ENCODE measurements at regions not wholly inside any gene's neighbourhood (a gene's known extent, or its start where the extent isn't known, plus 50 kb on each side); places are given as distances from the start of the nearest gene placed in this dataset.

DNA sequence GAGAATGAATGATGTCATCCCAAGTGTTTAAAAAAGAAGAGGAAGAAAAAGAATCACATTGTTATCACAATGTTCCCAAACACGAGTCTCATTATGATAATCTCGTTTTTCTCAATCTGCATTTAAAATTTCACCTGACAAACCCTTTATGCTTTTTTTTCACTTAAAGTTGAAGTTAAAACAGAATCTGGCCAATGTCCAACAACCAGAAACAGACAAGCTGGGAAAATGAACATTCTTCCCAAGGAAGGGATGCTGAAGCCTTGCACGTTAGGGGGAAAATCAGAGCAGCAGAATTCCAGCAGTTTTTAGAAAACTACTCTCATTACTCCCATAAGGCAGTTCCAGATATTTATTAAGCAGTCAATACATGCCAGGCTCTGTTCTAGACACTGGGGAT is 245.3 kb downstream of the TMEM182 start:
- TF ChIP-seq TAF1 (IDR thresholded peaks at IDR 0.05; ENCODE audit: low read depth), result no peak
- no peak for TF ChIP-seq RAD21 (IDR thresholded peaks at IDR 0.05; ENCODE audit: low read depth)
- TF ChIP-seq EP300 (IDR thresholded peaks at IDR 0.05; ENCODE audit: borderline replicate concordance), result no peak
- no peak for TF ChIP-seq CREB1 (IDR thresholded peaks at IDR 0.05; ENCODE audit: low read depth)
- TF ChIP-seq, protein P1, sequence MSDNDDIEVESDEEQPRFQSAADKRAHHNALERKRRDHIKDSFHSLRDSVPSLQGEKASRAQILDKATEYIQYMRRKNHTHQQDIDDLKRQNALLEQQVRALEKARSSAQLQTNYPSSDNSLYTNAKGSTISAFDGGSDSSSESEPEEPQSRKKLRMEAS (IDR thresholded peaks at IDR 0.05), result no peak
- TF ChIP-seq, protein P2, sequence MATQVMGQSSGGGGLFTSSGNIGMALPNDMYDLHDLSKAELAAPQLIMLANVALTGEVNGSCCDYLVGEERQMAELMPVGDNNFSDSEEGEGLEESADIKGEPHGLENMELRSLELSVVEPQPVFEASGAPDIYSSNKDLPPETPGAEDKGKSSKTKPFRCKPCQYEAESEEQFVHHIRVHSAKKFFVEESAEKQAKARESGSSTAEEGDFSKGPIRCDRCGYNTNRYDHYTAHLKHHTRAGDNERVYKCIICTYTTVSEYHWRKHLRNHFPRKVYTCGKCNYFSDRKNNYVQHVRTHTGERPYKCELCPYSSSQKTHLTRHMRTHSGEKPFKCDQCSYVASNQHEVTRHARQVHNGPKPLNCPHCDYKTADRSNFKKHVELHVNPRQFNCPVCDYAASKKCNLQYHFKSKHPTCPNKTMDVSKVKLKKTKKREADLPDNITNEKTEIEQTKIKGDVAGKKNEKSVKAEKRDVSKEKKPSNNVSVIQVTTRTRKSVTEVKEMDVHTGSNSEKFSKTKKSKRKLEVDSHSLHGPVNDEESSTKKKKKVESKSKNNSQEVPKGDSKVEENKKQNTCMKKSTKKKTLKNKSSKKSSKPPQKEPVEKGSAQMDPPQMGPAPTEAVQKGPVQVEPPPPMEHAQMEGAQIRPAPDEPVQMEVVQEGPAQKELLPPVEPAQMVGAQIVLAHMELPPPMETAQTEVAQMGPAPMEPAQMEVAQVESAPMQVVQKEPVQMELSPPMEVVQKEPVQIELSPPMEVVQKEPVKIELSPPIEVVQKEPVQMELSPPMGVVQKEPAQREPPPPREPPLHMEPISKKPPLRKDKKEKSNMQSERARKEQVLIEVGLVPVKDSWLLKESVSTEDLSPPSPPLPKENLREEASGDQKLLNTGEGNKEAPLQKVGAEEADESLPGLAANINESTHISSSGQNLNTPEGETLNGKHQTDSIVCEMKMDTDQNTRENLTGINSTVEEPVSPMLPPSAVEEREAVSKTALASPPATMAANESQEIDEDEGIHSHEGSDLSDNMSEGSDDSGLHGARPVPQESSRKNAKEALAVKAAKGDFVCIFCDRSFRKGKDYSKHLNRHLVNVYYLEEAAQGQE (IDR thresholded peaks at IDR 0.05; ENCODE audit: low read depth), result no peak
- TF ChIP-seq TCF12 (IDR thresholded peaks at IDR 0.05; ENCODE audit: low read depth), result no peak
- TF ChIP-seq CEBPB (IDR thresholded peaks at IDR 0.05), result no peak
